NT2/D1 (cell line): ENCODE measurements at regions not wholly inside any gene's neighbourhood (a gene's known extent, or its start where the extent isn't known, plus 50 kb on each side); places are given as distances from the start of the nearest gene placed in this dataset.

ENCODE experiments used
- SUZ12 ChIP-seq: IDR thresholded peaks from 2 replicates; pipeline ENCODE4 v1.6.1; 2011; ENCODE audit not compliant: insufficient read length, insufficient read depth; ENCODE audit errors: extremely low read depth
- YY1 ChIP-seq: IDR thresholded peaks from 2 replicates; pipeline ENCODE4 v1.6.1; 2011; ENCODE audit not compliant: insufficient read length, insufficient read depth
- ZNF274 ChIP-seq: IDR thresholded peaks from 2 replicates; pipeline ENCODE4 v1.6.1; 2011; ENCODE audit warnings: mild to moderate bottlenecking, low read depth, low read length

DNA sequence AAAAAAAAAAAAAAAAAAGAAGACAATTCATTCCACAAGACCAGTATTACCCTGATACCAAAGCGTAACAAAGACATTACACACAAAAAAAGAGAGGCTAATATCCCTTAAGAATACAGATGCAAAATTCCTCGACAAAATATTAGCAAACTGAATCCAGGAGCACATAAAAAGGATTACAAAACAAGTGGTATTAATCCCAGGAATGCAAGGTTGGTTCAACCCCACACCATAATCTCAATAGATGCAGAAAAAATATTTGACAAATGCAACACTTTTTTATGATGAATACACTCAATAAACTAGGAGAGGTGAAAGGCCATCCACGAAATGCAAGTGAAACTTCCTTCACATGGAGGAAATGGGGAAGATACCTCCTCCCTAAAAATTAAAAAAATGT lies 80.1 kb upstream of the TLR4 start:
- no peak for TF ChIP-seq SUZ12
- TF ChIP-seq ZNF274: no peak
- TF ChIP-seq YY1: no peak
